ENCODE measurements at regions not wholly inside any gene's neighbourhood (a gene's known extent, or its start where the extent isn't known, plus 50 kb on each side); places are given as distances from the start of the nearest gene placed in this dataset.
"Not testable (repeated sequence)": the region's sequence is repeated elsewhere in the genome, so short reads cannot be mapped to it uniquely, and the experiment has no call there.

- H3K4me1 ChIP-seq (ENCODE audit: control insufficient read depth in 1 of 2, insufficient read depth in 2 of 2, low read length in 2 of 2) = peaks cover 28 to 30% of the 10 kb centered on the region in 2 experiments
- H2BK12ac ChIP-seq (ENCODE audit: low read length) = no peak overlapping the region
- no peak overlapping the region for H3K27ac ChIP-seq (ENCODE audit: low read depth, low read length)
- no peak overlapping the region for H3K23ac ChIP-seq (ENCODE audit: low read length)
- H2BK5ac ChIP-seq (ENCODE audit: low read depth, low read length, poor library complexity) = no peak overlapping the region
- H3K36me3 ChIP-seq (ENCODE audit: control insufficient read depth in 1 of 2, insufficient read depth in 2 of 2, low read length in 2 of 2) = no peaks in the 10 kb centered on the region
- H2AK5ac ChIP-seq (ENCODE audit: low read length) = peak overlapping the region; percentile 11
- DNase-seq = no peak
- no peaks in the 10 kb centered on the region for H3K9me3 ChIP-seq (ENCODE audit: insufficient read depth, low read depth, low read length)
- no peaks in the 10 kb centered on the region for H3K79me2 ChIP-seq (ENCODE audit: control insufficient read depth, insufficient read depth, low read length, poor library complexity)
- H3K4ac ChIP-seq (ENCODE audit: low read depth, low read length) = no peak overlapping the region
- H2BK120ac ChIP-seq (ENCODE audit: insufficient read depth, low read length, poor library complexity) = peak overlapping the region; percentile 20
- peaks cover 22% of the 10 kb centered on the region for H3K79me1 ChIP-seq (ENCODE audit: low read length)
- no peak overlapping the region for H2AFZ ChIP-seq (ENCODE audit: insufficient read depth, low read length, poor library complexity)
- H3K4me3 ChIP-seq (ENCODE audit: low read depth, low read length) = no peak overlapping the region
- no CpG with 5 or more reads among the region's 7 CpGs for WGBS (ENCODE audit: extremely low coverage, insufficient coverage, insufficient read length)
- H3K14ac ChIP-seq (ENCODE audit: low read length) = peak overlapping the region; percentile 5
- H3K9ac ChIP-seq (ENCODE audit: low read length) = no peak overlapping the region
- no peak overlapping the region for H4K12ac ChIP-seq (ENCODE audit: low read depth, low read length)
- H4K91ac ChIP-seq (ENCODE audit: low read depth, low read length) = peak overlapping the region; percentile 44
- H3K27me3 ChIP-seq (ENCODE audit: insufficient read depth, low read length) = no peaks in the 10 kb centered on the region
- H3K4me2 ChIP-seq (ENCODE audit: low read length) = no peak overlapping the region
- peak overlapping the region; percentile 4 for H3K18ac ChIP-seq (ENCODE audit: low read length)
- H4K8ac ChIP-seq (ENCODE audit: low read depth, low read length) = no peak overlapping the region
These were observed 75.1 kb upstream of the AFDN start for GRCh38 chr6:167751579-167752115.

- Histone ChIP-seq H3K79me1 (ENCODE audit: low read length) (peaks cover 13% of the 10 kb centered on the region), H3K4me1 (ENCODE audit: control insufficient read depth in 1 of 2, insufficient read depth in 2 of 2, low read length in 2 of 2) (peaks cover 23 to 30% of the 10 kb centered on the region in 2 experiments)
- not testable (repeated sequence) for H4K91ac ChIP-seq (ENCODE audit: low read depth, low read length); H3K27ac ChIP-seq (ENCODE audit: low read depth, low read length); H2BK12ac ChIP-seq (ENCODE audit: low read length); H3K9ac ChIP-seq (ENCODE audit: low read length); H2BK120ac ChIP-seq (ENCODE audit: insufficient read depth, low read length, poor library complexity); H3K23ac ChIP-seq (ENCODE audit: low read length); H2BK5ac ChIP-seq (ENCODE audit: low read depth, low read length, poor library complexity); H4K8ac ChIP-seq (ENCODE audit: low read depth, low read length); H3K79me2 ChIP-seq (ENCODE audit: control insufficient read depth, insufficient read depth, low read length, poor library complexity); H3K4ac ChIP-seq (ENCODE audit: low read depth, low read length); H3K4me3 ChIP-seq (ENCODE audit: low read depth, low read length); H2AK5ac ChIP-seq (ENCODE audit: low read length); DNase-seq; H3K4me2 ChIP-seq (ENCODE audit: low read length); H3K18ac ChIP-seq (ENCODE audit: low read length); H3K9me3 ChIP-seq (ENCODE audit: insufficient read depth, low read depth, low read length); H3K36me3 ChIP-seq (ENCODE audit: control insufficient read depth in 1 of 2, insufficient read depth in 2 of 2, low read length in 2 of 2); H3K27me3 ChIP-seq (ENCODE audit: insufficient read depth, low read length); H3K14ac ChIP-seq (ENCODE audit: low read length); H2AFZ ChIP-seq (ENCODE audit: insufficient read depth, low read length, poor library complexity); H4K12ac ChIP-seq (ENCODE audit: low read depth, low read length)
- no CpG with 5 or more reads among the region's 2 CpGs for WGBS (ENCODE audit: extremely low coverage, insufficient coverage, insufficient read length)
These were observed 73.4 kb upstream of the AFDN start for GRCh38 chr6:167753281-167753680.

- Histone ChIP-seq H3K9ac (ENCODE audit: low read length) (no peak overlapping the region), H4K91ac (ENCODE audit: low read depth, low read length) (no peak overlapping the region), H3K9me3 (ENCODE audit: insufficient read depth, low read depth, low read length) (no peaks in the 10 kb centered on the region), H3K4ac (ENCODE audit: low read depth, low read length) (no peak overlapping the region), H2BK120ac (ENCODE audit: insufficient read depth, low read length, poor library complexity) (no peak overlapping the region), H2AFZ (ENCODE audit: insufficient read depth, low read length, poor library complexity) (no peak overlapping the region), H4K8ac (ENCODE audit: low read depth, low read length) (no peak overlapping the region), H3K14ac (ENCODE audit: low read length) (no peak overlapping the region), H3K4me3 (ENCODE audit: low read depth, low read length) (no peak overlapping the region), H2BK5ac (ENCODE audit: low read depth, low read length, poor library complexity) (no peak overlapping the region), H2AK5ac (ENCODE audit: low read length) (no peak overlapping the region), H3K4me1 (ENCODE audit: control insufficient read depth in 1 of 2, insufficient read depth in 2 of 2, low read length in 2 of 2) (peaks cover 16 to 22% of the 10 kb centered on the region in 2 experiments), H2BK12ac (ENCODE audit: low read length) (no peak overlapping the region), H4K12ac (ENCODE audit: low read depth, low read length) (no peak overlapping the region), H3K79me2 (ENCODE audit: control insufficient read depth, insufficient read depth, low read length, poor library complexity) (no peaks in the 10 kb centered on the region), H3K27me3 (ENCODE audit: insufficient read depth, low read length) (no peaks in the 10 kb centered on the region), H3K36me3 (ENCODE audit: control insufficient read depth in 1 of 2, insufficient read depth in 2 of 2, low read length in 2 of 2) (no peaks in the 10 kb centered on the region), H3K18ac (ENCODE audit: low read length) (no peak overlapping the region), H3K4me2 (ENCODE audit: low read length) (no peak overlapping the region), H3K23ac (ENCODE audit: low read length) (no peak overlapping the region), H3K79me1 (ENCODE audit: low read length) (peaks cover 9% of the 10 kb centered on the region), H3K27ac (ENCODE audit: low read depth, low read length) (no peak overlapping the region)
- WGBS (ENCODE audit: extremely low coverage, insufficient coverage, insufficient read length) = no CpG with 5 or more reads among the region's 10 CpGs
- DNase-seq = no peak
These were observed 72.0 kb upstream of the AFDN start for GRCh38 chr6:167754691-167755090.

- no peaks in the 10 kb centered on the region for H3K9me3 ChIP-seq (ENCODE audit: insufficient read depth, low read depth, low read length)
- no peaks in the 10 kb centered on the region for H3K27me3 ChIP-seq (ENCODE audit: insufficient read depth, low read length)
- no peak overlapping the region for H3K27ac ChIP-seq (ENCODE audit: low read depth, low read length)
- no peak overlapping the region for H4K12ac ChIP-seq (ENCODE audit: low read depth, low read length)
- H3K4me1 ChIP-seq (ENCODE audit: control insufficient read depth in 1 of 2, insufficient read depth in 2 of 2, low read length in 2 of 2) = peaks cover 11 to 18% of the 10 kb centered on the region in 2 experiments
- H3K14ac ChIP-seq (ENCODE audit: low read length) = no peak overlapping the region
- H2BK120ac ChIP-seq (ENCODE audit: insufficient read depth, low read length, poor library complexity) = no peak overlapping the region
- no peak overlapping the region for H3K9ac ChIP-seq (ENCODE audit: low read length)
- H2BK5ac ChIP-seq (ENCODE audit: low read depth, low read length, poor library complexity) = no peak overlapping the region
- no CpG with 5 or more reads among the region's 16 CpGs for WGBS (ENCODE audit: extremely low coverage, insufficient coverage, insufficient read length)
- no peak overlapping the region for H3K18ac ChIP-seq (ENCODE audit: low read length)
- H4K91ac ChIP-seq (ENCODE audit: low read depth, low read length) = no peak overlapping the region
- peak overlapping the region; percentile 26 for H2AK5ac ChIP-seq (ENCODE audit: low read length)
- H3K79me1 ChIP-seq (ENCODE audit: low read length) = peaks cover 6% of the 10 kb centered on the region
- H3K36me3 ChIP-seq (ENCODE audit: control insufficient read depth in 1 of 2, insufficient read depth in 2 of 2, low read length in 2 of 2) = no peaks in the 10 kb centered on the region
- no peak overlapping the region for H4K8ac ChIP-seq (ENCODE audit: low read depth, low read length)
- no peak overlapping the region for H2AFZ ChIP-seq (ENCODE audit: insufficient read depth, low read length, poor library complexity)
- H3K4me2 ChIP-seq (ENCODE audit: low read length) = no peak overlapping the region
- H3K4ac ChIP-seq (ENCODE audit: low read depth, low read length) = no peak overlapping the region
- no peaks in the 10 kb centered on the region for H3K79me2 ChIP-seq (ENCODE audit: control insufficient read depth, insufficient read depth, low read length, poor library complexity)
- H2BK12ac ChIP-seq (ENCODE audit: low read length) = no peak overlapping the region
- H3K4me3 ChIP-seq (ENCODE audit: low read depth, low read length) = no peak overlapping the region
- DNase-seq = no peak
- H3K23ac ChIP-seq (ENCODE audit: low read length) = no peak overlapping the region
These were observed 71.2 kb upstream of the AFDN start for GRCh38 chr6:167755461-167755860.
